ENCODE measurements at regions not wholly inside any gene's neighbourhood (a gene's known extent, or its start where the extent isn't known, plus 50 kb on each side); places are given as distances from the start of the nearest gene placed in this dataset.

DNA sequence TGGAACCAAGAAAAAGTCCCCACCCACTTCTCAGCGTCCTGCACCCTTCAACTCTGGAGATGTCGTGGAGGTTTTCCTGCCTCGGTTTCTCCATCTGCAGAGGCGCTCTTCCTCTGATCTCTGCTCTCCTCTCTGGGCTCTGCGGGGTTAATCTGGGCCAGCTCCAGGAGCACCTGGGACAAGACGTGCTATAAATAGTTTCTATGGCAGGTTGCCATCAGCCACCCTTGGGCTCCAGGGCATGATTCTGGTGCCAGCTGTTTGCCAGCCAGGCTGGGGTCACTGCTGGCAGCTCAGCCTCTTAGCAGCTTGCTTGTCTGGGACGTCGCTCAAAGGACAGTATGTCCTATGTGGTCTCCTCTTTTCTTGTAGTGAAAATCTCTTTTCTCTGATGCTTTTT lies 137.1 kb downstream of the ACTL8 start:
- Histone ChIP-seq H3K9ac (replicated peaks in 1 of 4; ENCODE audit: extremely low read depth in 1 of 4, low read depth in 3 of 4, low read length in 3 of 4) (no peak overlapping the region), H4K91ac (replicated peaks; ENCODE audit: insufficient read length, low read length) (no peak overlapping the region), H3K36me3 (ENCODE audit: control insufficient read depth in 2 of 4, insufficient read depth in 4 of 4, low read length in 3 of 4) (no peaks in the 10 kb centered on the region), H4K20me1 (replicated peaks in 1 of 2; ENCODE audit: control insufficient read depth in 1 of 2, insufficient read depth in 2 of 2, low read length in 2 of 2) (no peaks in the 10 kb centered on the region), H3K79me2 (ENCODE audit: control insufficient read depth in 1 of 2, insufficient read depth in 2 of 2, low read length in 2 of 2) (no peaks in the 10 kb centered on the region), H3K23me2 (ENCODE audit: low read depth, low read length) (0 out of 2 replicates have a peak, but pooled peaks cover 1% of the 10 kb centered on the region), H3K4ac (replicated peaks; ENCODE audit: insufficient read length, low read depth, low read length) (no peak overlapping the region), H2BK120ac (replicated peaks; ENCODE audit: low read depth, low read length) (no peak overlapping the region), H3K56ac (replicated peaks; ENCODE audit: insufficient read length, low read depth, low read length) (no peak overlapping the region), H2AK5ac (ENCODE audit: low read depth, low read length) (no peak overlapping the region), H2BK5ac (ENCODE audit: low read depth, low read length) (no peak overlapping the region), H3K23ac (ENCODE audit: insufficient read length) (no peak overlapping the region), H4K8ac (ENCODE audit: extremely low read depth, insufficient read depth, low read length) (peak overlapping the region; percentile 31; the same call in 1 of the 2 replicates), H4K5ac (ENCODE audit: insufficient read length, low read depth, low read length) (no peak overlapping the region), H3K27ac (ENCODE audit: low read depth, low read length) (no peak overlapping the region), H3K27me3 (replicated peaks in 1 of 4; ENCODE audit: control insufficient read depth in 3 of 4, extremely low read depth in 1 of 4, insufficient read depth in 3 of 4, low read length in 3 of 4) (peaks cover 0 to 1% (median 0%) of the 10 kb centered on the region in 4 experiments; a peak in 2 of 7 replicates), H3K79me1 (ENCODE audit: low read depth, low read length) (no peaks in the 10 kb centered on the region), H3K4me2 (ENCODE audit: insufficient read depth in 1 of 2, low read depth in 2 of 2, low read length in 2 of 2) (no peak overlapping the region), H3K14ac (ENCODE audit: insufficient read length) (no peak overlapping the region), H2BK15ac (ENCODE audit: low read length) (no peak overlapping the region), H2BK12ac (ENCODE audit: low read depth, low read length) (no peak overlapping the region), H3K9me3 (ENCODE audit: insufficient read depth in 2 of 2, low read depth in 1 of 2, low read length in 1 of 2) (no peaks in the 10 kb centered on the region), H3K18ac (ENCODE audit: extremely low read depth, low read length) (no peak overlapping the region), H3K4me1 (replicated peaks in 1 of 4; ENCODE audit: control insufficient read depth in 3 of 4, insufficient read depth in 4 of 4, low read length in 3 of 4) (no peaks in the 10 kb centered on the region; a peak in 1 of 7 replicates), H3K4me3 (ENCODE audit: extremely low read depth in 1 of 4, insufficient read depth in 2 of 4, low read depth in 3 of 4, low read length in 4 of 4) (no peak overlapping the region), H2AFZ (ENCODE audit: low read length) (no peak overlapping the region), H2BK20ac (ENCODE audit: low read length) (no peak overlapping the region)
- CTCF ChIA-PET (ENCODE audit: partially characterized antibody), result interaction anchor here (0.6 kb wide), 1 partner anchor 204 kb away, joined by 3 read pairs; no protein-coding TSS in a partner anchor
- POLR2A ChIA-PET (ENCODE audit: partially characterized antibody), result no interaction called here
- no peak for FAIRE-seq
- WGBS, 2 experiments (ENCODE audit: extremely low coverage in 1 of 2, insufficient coverage in 1 of 2, insufficient read length in 1 of 2, insufficient replicate concordance in 2 of 2, low coverage in 1 of 2, low lambda C conversion rate in 2 of 2, missing lambda C conversion rate in 1 of 2), result 82% methylated on average over 8 of the region's 8 CpGs; no CpG with 5 or more reads in 1 of the 2 experiments
- DNase-seq (ENCODE audit: low read depth in 1 of 2, low spot score in 2 of 2), result no peak
- no peak for TF ChIP-seq HDAC6 (IDR thresholded peaks at IDR 0.05; ENCODE audit: low read depth, low read length)
- no peak for TF ChIP-seq KDM1A (IDR thresholded peaks at IDR 0.05; ENCODE audit: borderline replicate concordance, low read length)
- no peak for TF ChIP-seq CBX5 (IDR thresholded peaks at IDR 0.05; ENCODE audit: low read depth, low read length)
- TF ChIP-seq RAD21 (IDR thresholded peaks at IDR 0.05 in 1 of 2, conservative IDR thresholded peaks at IDR 0.05 in 1 of 2; ENCODE audit: low read depth in 2 of 2, low read length in 2 of 2), result no peak
- no peak for TF ChIP-seq ATF3 (IDR thresholded peaks at IDR 0.05; ENCODE audit: insufficient read depth, low read depth, low read length)
- TF ChIP-seq JUN (IDR thresholded peaks at IDR 0.05; ENCODE audit: low read depth, low read length), result no peak
- TF ChIP-seq TCF12 (IDR thresholded peaks at IDR 0.05; ENCODE audit: low read depth, low read length), result no peak
- TF ChIP-seq, protein P1, sequence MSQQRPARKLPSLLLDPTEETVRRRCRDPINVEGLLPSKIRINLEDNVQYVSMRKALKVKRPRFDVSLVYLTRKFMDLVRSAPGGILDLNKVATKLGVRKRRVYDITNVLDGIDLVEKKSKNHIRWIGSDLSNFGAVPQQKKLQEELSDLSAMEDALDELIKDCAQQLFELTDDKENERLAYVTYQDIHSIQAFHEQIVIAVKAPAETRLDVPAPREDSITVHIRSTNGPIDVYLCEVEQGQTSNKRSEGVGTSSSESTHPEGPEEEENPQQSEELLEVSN (IDR thresholded peaks at IDR 0.05), result no peak
- no peak for TF ChIP-seq BRCA1 (IDR thresholded peaks at IDR 0.05; ENCODE audit: low read depth, low read length)
- TF ChIP-seq ASH2L (IDR thresholded peaks at IDR 0.05; ENCODE audit: low read length), result no peak
- TF ChIP-seq TEAD4 (IDR thresholded peaks at IDR 0.05; ENCODE audit: low read depth, low read length), result no peak
- no peak for TF ChIP-seq TAF7 (optimal IDR thresholded peaks at IDR 0.05; ENCODE audit: borderline replicate concordance, low read depth, low read length)
- TF ChIP-seq SP1 (IDR thresholded peaks at IDR 0.05; ENCODE audit: low read depth, low read length), result no peak
- no peak for TF ChIP-seq RXRA (IDR thresholded peaks at IDR 0.05; ENCODE audit: insufficient read depth, low read depth, low read length)
